ENCODE measurements at regions not wholly inside any gene's neighbourhood (a gene's known extent, or its start where the extent isn't known, plus 50 kb on each side); places are given as distances from the start of the nearest gene placed in this dataset.

DNA sequence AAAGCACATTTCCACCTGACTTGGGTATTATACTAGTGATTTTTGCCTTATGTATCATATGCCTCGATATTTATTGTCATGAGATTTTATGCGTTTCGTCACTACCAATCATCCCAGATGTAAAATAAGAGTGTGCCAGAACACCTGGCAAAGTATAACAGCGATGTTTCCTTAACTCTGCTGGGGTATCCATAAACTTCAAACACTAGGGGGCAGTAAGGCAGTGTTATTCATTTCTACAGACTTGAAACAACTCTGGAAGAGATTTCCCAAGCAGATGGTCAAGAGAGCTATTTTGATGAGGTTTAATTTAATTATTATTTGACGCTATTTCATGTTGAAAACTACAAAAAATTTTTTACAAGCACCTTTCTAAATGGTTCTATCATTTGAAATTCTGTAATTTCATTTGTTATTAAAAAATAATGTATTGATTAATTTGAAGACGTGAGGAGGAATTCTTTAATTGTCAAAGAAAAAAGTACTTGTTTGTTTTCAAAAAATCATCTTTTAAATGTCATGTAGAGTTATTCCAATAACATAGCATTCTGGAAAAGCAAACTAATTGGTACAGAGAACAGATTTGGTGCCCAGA is 388.5 kb upstream of the CTNND2 start:
- TF ChIP-seq, protein P1, sequence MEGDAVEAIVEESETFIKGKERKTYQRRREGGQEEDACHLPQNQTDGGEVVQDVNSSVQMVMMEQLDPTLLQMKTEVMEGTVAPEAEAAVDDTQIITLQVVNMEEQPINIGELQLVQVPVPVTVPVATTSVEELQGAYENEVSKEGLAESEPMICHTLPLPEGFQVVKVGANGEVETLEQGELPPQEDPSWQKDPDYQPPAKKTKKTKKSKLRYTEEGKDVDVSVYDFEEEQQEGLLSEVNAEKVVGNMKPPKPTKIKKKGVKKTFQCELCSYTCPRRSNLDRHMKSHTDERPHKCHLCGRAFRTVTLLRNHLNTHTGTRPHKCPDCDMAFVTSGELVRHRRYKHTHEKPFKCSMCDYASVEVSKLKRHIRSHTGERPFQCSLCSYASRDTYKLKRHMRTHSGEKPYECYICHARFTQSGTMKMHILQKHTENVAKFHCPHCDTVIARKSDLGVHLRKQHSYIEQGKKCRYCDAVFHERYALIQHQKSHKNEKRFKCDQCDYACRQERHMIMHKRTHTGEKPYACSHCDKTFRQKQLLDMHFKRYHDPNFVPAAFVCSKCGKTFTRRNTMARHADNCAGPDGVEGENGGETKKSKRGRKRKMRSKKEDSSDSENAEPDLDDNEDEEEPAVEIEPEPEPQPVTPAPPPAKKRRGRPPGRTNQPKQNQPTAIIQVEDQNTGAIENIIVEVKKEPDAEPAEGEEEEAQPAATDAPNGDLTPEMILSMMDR (IDR thresholded peaks at IDR 0.05 in 2 of 3, conservative IDR thresholded peaks at IDR 0.05 in 1 of 3; ENCODE audit: borderline replicate concordance in 1 of 3, insufficient read depth in 1 of 3, low read depth in 2 of 3, low read length in 2 of 3): no peak; a peak in 1 of 6 replicates
- TF ChIP-seq, protein P2, sequence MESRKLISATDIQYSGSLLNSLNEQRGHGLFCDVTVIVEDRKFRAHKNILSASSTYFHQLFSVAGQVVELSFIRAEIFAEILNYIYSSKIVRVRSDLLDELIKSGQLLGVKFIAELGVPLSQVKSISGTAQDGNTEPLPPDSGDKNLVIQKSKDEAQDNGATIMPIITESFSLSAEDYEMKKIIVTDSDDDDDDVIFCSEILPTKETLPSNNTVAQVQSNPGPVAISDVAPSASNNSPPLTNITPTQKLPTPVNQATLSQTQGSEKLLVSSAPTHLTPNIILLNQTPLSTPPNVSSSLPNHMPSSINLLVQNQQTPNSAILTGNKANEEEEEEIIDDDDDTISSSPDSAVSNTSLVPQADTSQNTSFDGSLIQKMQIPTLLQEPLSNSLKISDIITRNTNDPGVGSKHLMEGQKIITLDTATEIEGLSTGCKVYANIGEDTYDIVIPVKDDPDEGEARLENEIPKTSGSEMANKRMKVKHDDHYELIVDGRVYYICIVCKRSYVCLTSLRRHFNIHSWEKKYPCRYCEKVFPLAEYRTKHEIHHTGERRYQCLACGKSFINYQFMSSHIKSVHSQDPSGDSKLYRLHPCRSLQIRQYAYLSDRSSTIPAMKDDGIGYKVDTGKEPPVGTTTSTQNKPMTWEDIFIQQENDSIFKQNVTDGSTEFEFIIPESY (IDR thresholded peaks at IDR 0.05; ENCODE audit: extremely low read depth, insufficient replicate concordance, low read length): no peak
- TF ChIP-seq EZH2 (IDR thresholded peaks at IDR 0.05): no peak

Data from HCT116 (cell line).